Left cardiac atrium (tissue), 4 donors: ENCODE measurements at regions not wholly inside any gene's neighbourhood (a gene's known extent, or its start where the extent isn't known, plus 50 kb on each side); places are given as distances from the start of the nearest gene placed in this dataset.

Source experiments
- ATAC-seq, 2 donors: fragments of 200-7000 bp; cut with Tn5 transposase; one replicate each; pipeline ENCODE4 v1.9.1; 2020; ENCODE audit warnings: mild to moderate bottlenecking in 2 of 2, moderate library complexity in 2 of 2
- DNase-seq: peaks from one replicate; pipeline ENCODE4 v3.0.0-alpha.2; 2020
- intact Hi-C, 2 donors: fragments of 100-400 bp; cut with DNase I; formaldehyde crosslinking; loops; one replicate each; pipeline versions ENCODE4 v1.14.1 to v1.15.1; 2022 to 2023
- donor health status: DM: no; HTN: yes; CAD: no.
- donor health status: DM: no; HTN: yes; CAD: no; lungs with severe emphysema.
- donor health status: DM: yes; HTN: yes; CAD: no.
- donor health status: Dilated cardiomyopathy.

GRCh38 chr5:3217771-3218495, 377.7 kb upstream of the IRX1 start:
- DNase-seq: no peak
- intact Hi-C loops: no loop called here
- ATAC-seq: no peak

DNA sequence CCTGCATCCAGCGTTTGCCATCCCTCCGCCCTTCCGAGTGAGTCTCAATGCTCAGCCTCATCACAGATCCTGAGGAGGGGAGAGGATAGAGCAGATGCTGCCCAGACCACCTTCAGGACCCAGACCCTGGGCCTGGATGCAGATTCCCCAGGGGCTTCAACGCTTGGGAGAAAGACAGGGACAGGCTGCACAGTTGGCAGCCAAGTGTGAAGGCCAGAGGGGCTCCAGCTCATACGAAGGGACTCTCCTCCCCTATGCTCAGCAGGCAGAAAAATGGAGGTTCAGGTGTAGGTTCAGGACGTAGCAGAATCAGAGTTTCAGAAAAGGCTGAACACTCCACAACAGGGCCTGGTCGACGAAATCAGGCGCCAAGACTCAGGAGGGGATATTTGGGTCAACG, 378.5 kb upstream of the IRX1 start:
- no peak for DNase-seq
- ATAC-seq: no peak
- intact Hi-C loops: no loop called here

- intact Hi-C loops: no loop called here
- ATAC-seq (no peak), DNase-seq (no peak)
Observed at GRCh38 chr5:3216386-3216785, 379.2 kb upstream of the IRX1 start.

GRCh38 chr5:3214838-3215374, 380.7 kb upstream of the IRX1 start:
- DNase-seq (no peak), ATAC-seq (no peak)
- intact Hi-C loops: no loop called here

DNA sequence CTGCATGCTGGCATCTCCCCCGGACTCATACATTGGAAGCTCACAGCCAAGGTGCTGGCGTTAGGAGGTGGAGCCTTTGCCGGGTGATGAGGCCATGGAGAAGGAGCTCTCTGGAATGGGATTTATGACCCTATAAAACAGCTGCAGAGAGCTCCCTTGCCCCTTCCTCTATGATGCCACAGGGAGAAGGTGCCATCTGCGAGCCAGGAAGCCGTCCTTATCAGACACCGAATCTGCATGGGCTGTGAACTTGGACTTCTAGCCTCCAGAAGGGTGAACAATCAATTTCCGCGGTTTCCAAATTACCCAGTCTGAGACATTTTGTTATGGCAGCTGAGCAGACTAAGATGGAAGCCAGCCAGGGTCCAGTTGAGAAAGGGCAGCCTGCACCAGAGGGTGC, 381.2 kb upstream of the IRX1 start:
- DNase-seq: no peak
- intact Hi-C loops: no loop called here
- no peak for ATAC-seq

DNA sequence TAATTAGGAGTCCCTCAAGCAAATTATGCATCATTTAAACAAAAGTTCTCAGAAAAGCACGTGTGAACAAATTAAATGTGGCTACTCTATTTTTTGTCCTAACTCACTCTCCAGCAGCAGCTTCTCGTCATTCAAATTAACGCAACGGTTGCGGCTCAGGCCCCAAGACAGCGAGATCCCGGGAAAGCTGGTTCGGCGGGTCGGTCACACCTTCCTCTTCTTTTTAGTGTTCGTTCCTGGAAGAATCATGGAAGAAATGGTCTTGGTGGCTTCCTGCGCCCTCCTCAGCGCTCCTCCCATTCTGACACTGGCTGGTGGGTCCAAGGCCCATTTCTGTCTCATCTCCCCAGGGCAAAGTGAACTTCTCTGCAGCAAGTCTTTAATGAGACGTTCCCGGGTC, 382.8 kb upstream of the IRX1 start:
- intact Hi-C loops: no loop called here
- DNase-seq: no peak
- ATAC-seq: no peak

DNA sequence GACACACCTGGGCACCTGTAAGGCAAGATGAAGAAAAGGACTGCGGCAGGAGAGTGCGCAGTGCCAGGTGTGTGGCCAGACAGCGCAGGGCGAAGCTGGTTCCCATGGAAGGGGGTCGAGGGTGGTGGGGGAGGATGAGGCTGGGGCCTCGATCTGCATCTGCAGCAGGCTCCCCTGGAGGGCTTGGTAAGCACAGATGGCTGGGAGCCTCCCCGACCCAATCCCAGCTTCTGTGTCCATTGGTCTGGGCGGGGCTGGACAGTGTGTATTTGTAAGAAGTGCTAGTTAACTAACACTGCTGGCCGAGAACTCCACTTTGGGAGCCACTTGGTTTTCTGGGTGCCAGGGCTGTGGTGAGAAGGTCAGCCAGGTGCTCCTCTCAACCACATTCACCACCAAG, 385.1 kb upstream of the IRX1 start:
- no peak for ATAC-seq
- DNase-seq: no peak
- intact Hi-C loops: no loop called here

DNA sequence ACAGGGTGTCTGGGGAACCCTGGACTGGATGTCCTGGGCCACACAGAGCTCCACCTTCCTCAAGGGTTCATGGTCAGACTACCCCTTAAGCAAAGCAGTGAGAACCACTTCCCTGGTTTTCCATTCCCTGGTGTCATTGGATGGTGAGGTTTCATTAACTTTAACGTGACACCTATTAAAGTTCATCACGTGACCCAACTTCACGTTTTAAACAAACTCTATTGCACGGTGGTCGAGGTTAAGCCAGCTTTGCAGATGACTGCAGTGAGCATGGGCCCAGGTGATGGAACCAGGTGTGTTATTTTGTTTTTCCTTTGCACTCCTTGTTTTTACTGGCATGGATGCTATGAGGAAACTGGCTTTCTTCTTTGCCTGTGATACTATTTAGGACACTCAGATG, 385.7 kb upstream of the IRX1 start:
- intact Hi-C loops: no loop called here
- ATAC-seq: no peak
- DNase-seq: no peak

- intact Hi-C loops: no loop called here
- DNase-seq (no peak), ATAC-seq (no peak)
Observed at GRCh38 chr5:3202570-3202969, 393.1 kb upstream of the IRX1 start.

DNA sequence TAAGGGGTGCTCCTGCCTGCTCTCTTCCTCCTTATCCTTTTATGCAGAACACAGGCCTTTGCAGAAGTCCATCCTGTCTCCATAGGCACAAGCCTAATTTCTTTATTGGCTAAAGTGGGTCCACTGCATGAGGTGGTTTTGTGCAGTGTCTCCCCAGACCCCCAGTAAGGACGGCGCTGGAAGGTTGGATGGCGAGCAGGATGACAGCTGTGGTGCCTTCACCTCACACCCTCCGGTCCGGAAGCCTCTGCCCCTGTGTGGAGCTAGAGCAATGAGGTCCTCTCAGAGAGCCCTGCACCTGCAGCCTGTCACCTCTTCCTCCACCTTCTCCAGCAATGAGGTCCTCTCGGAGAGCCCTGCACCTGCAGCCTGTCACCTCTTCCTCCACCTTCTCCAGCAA, 393.7 kb upstream of the IRX1 start:
- ATAC-seq (no peak), DNase-seq (no peak)
- intact Hi-C loops: no loop called here

DNA sequence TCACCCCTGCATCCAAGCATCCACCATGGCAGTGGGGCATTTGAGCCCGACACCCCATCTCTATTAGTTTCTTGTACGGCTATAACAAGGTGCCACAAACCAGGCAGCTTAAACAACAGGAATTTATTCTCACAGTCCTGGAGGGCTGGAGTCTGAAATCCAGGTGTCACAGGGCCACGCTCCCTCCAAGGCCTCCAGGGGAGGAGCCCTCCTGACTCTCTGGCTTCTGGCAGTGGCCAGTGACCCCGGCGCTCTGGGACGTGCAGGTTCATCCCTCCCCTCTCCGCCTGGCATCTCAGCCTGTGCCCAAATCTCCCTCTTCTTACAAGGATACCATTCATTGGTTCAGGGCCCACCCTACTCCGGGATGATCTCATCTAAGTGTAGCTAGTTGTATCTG, 394.5 kb upstream of the IRX1 start:
- ATAC-seq (no peak), DNase-seq (no peak)
- intact Hi-C loops: no loop called here

GRCh38 chr5:3199962-3200755, 395.5 kb upstream of the IRX1 start:
- ATAC-seq: no peak
- DNase-seq: no peak
- intact Hi-C loops: no loop called here

DNA sequence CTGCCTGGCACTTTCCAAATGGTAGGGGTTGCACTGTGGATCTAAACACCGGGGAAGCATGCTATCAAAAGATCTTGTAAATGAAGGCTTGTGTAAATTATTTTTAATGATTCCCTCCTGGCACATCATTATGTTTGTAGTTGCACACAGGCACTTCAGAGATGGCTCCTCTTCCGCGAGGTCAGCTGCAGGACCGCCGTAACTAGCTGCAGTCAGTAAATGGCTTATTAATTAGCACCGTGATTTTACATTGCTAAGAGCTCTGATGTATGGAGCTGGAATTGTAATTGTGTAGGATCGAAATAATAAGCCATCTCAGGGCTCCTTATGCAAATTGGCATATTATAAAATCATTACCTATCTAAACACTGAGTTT, 397.6 kb upstream of the IRX1 start:
- intact Hi-C loops: no loop called here
- ATAC-seq (no peak), DNase-seq (no peak)

GRCh38 chr5:3197304-3198073, 398.1 kb upstream of the IRX1 start:
- intact Hi-C loops: no loop called here
- ATAC-seq: no peak
- DNase-seq: no peak

GRCh38 chr5:3195994-3196393, 399.6 kb upstream of the IRX1 start:
- DNase-seq (no peak), ATAC-seq (no peak)
- intact Hi-C loops: no loop called here

DNA sequence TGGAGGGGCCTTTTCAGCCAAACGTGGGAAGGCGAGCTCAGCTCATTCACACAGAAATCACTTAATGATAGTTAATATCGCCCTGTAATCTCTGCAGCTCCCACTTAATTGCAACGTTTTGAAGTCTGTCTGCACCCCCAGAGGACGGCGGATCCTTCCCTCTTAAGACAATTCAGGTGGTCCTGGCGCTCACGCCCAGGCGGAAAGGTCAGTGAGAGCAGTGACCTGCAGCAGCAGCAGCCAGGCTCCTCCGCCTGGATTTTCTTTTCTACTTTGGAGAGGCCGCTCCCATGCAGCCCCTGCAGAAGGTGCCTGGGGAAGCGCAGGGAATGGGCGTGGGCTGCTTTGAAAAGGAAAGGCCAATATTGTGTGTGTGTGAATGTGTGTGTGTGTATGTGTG, 400.9 kb upstream of the IRX1 start:
- DNase-seq: no peak
- ATAC-seq: no peak
- intact Hi-C loops: no loop called here

DNA sequence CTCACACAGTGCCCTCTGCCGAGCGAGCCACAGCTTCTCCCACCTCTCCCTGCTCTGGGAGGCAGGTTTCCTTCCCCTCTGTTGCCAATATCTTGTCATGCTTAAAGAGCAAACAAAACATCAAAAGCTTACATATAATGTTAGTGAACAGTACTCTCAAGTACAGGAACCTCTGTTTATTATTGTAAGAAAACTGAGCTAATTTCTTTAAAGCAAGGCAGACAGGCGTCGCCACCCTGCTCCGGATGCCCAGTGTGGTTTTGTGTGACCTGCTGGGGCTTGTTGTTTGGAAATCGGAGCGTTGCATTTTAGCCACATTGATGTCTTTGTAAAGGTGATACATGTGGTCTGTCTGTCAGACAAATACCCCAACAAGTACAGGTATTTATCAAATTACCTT, 401.4 kb upstream of the IRX1 start:
- intact Hi-C loops: no loop called here
- ATAC-seq (no peak), DNase-seq (no peak)

DNA sequence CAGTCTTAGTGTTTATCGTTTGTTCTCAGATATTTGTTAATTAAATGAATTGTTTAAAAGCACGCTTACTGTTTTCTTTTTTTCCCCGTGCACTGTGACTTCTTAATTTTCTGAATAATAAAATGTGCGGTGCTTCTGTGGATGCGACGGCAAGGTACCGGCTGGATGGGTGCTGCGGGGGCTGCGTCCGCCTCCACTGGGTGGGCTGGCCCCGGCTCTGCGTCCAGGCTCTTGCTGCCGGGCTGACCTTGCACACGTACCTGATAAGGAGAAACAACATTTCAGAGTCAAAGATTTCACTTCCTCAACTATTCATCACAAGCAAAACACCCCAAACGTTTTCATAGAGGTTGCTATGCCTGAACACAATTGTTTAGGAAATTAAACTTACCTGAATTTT, 404.0 kb upstream of the IRX1 start:
- ATAC-seq (no peak), DNase-seq (no peak)
- intact Hi-C loops: no loop called here

GRCh38 chr5:3190930-3191329, 404.7 kb upstream of the IRX1 start:
- DNase-seq (no peak), ATAC-seq (no peak)
- intact Hi-C loops: no loop called here

- intact Hi-C loops: no loop called here
- DNase-seq (no peak), ATAC-seq (no peak)
Observed at GRCh38 chr5:3190433-3190832, 405.2 kb upstream of the IRX1 start.
